K562 (cell line): ENCODE measurements at regions not wholly inside any gene's neighbourhood (a gene's known extent, or its start where the extent isn't known, plus 50 kb on each side); places are given as distances from the start of the nearest gene placed in this dataset.
A peak's percentile ranks its signal among the peaks of the same experiment; 100 is the strongest.

Source experiments
- BCL6 ChIP-seq: fragments of 250-450 bp; sonication (Bioruptor Pico); IDR thresholded peaks from 2 replicates; pipeline ENCODE4 v1.4.0; 2020
- CHCHD3 ChIP-seq: fragments of 250-450 bp; sonication (Bioruptor Pico); IDR thresholded peaks from 2 replicates; pipeline ENCODE4 v2.1.2; 2022; ENCODE audit warnings: mild to moderate bottlenecking
- ETV5 ChIP-seq: sonication (generic); formaldehyde crosslinking; IDR thresholded peaks from 2 replicates; pipeline ENCODE4 v1.4.0; 2020; ENCODE audit warnings: low read depth, mild to moderate bottlenecking, missing genetic modification reagents
- HINFP ChIP-seq: fragments of 450-650 bp; conservative IDR thresholded peaks from 2 replicates; pipeline ENCODE4 v1.6.1; 2016; ENCODE audit warnings: missing genetic modification characterization, low read depth, mild to moderate bottlenecking, control low read depth, missing compliant biosample characterization
- HLTF ChIP-seq: fragments of 450-650 bp; IDR thresholded peaks from 2 replicates; pipeline ENCODE4 v1.6.1; 2016
- MEF2A ChIP-seq: IDR thresholded peaks from 2 replicates; pipeline ENCODE4 v1.6.1; 2011; ENCODE audit warnings: low read depth, mild to moderate bottlenecking, low read length, moderate library complexity; ENCODE audit not compliant: control insufficient read depth
- RB1 ChIP-seq: fragments of 450-650 bp; IDR thresholded peaks from 2 replicates; pipeline ENCODE4 v1.6.1; 2017; ENCODE audit warnings: low read depth, mild to moderate bottlenecking
- SIX5 ChIP-seq, 2 experiments: IDR thresholded peaks; 2 replicates each; pipeline ENCODE4 v1.6.1; 2011; ENCODE audit warnings: low read length in 2 of 2, borderline replicate concordance in 1 of 2, low read depth in 1 of 2, mild to moderate bottlenecking in 1 of 2, moderate library complexity in 1 of 2; ENCODE audit not compliant: insufficient read depth in 1 of 2
- TCF15 ChIP-seq: fragments of 250-450 bp; sonication (Bioruptor Pico); IDR thresholded peaks from 2 replicates; pipeline ENCODE4 v1.8.0; 2022; ENCODE audit warnings: moderate library complexity, mild to moderate bottlenecking, inconsistent platforms
- TCF3 ChIP-seq: sonication (generic); formaldehyde crosslinking; IDR thresholded peaks from 2 replicates; pipeline ENCODE4 v1.4.0; 2020; ENCODE audit warnings: mild to moderate bottlenecking, missing genetic modification reagents
- ZBTB5 ChIP-seq: fragments of 450-650 bp; IDR thresholded peaks from 2 replicates; pipeline ENCODE4 v1.6.1; 2017; ENCODE audit warnings: antibody characterized with exemption
- ZNF551 ChIP-seq: fragments of 250-450 bp; sonication (Bioruptor Pico); IDR thresholded peaks from 2 replicates; pipeline ENCODE4 v1.5.0; 2021; ENCODE audit warnings: mild to moderate bottlenecking, moderate library complexity
- TF ChIP-seq, protein P1 (sequence below): fragments of 250-450 bp; sonication (Bioruptor Pico); IDR thresholded peaks from 2 replicates; pipeline ENCODE4 v1.8.0; 2022; ENCODE audit warnings: inconsistent platforms, mild to moderate bottlenecking, moderate library complexity, borderline replicate concordance
- TF ChIP-seq, protein P2 (sequence below), 2 experiments: IDR thresholded peaks; 2 replicates each; pipeline ENCODE4 v1.6.1; 2011; ENCODE audit warnings: borderline replicate concordance in 1 of 2, control low read depth in 1 of 2, low read depth in 1 of 2, low read length in 1 of 2, mild to moderate bottlenecking in 1 of 2, mixed read lengths in 1 of 2, moderate library complexity in 1 of 2; ENCODE audit not compliant: insufficient read depth in 1 of 2, insufficient read length in 1 of 2, poor library complexity in 1 of 2, severe bottlenecking in 1 of 2; ENCODE audit errors: extremely low read depth in 1 of 2
- TF ChIP-seq, protein P3 (sequence below): fragments of 450-650 bp; IDR thresholded peaks from 2 replicates; pipeline ENCODE4 v1.7.0; 2016; ENCODE audit warnings: borderline replicate concordance
- TF ChIP-seq, protein P4 (sequence below), 3 experiments: fragments of 200-800 bp in 1 of 3; sonication (Bioruptor generic) in 1 of 3; sonication (generic) in 1 of 3; formaldehyde crosslinking in 1 of 3; IDR thresholded peaks; 2 replicates each; pipeline versions ENCODE4 v1.6.1 to v1.8.0; 2016 to 2022; ENCODE audit warnings: mild to moderate bottlenecking in 2 of 3, missing compliant biosample characterization in 2 of 3, missing genetic modification characterization in 2 of 3, missing genetic modification reagents in 1 of 3

DNA sequence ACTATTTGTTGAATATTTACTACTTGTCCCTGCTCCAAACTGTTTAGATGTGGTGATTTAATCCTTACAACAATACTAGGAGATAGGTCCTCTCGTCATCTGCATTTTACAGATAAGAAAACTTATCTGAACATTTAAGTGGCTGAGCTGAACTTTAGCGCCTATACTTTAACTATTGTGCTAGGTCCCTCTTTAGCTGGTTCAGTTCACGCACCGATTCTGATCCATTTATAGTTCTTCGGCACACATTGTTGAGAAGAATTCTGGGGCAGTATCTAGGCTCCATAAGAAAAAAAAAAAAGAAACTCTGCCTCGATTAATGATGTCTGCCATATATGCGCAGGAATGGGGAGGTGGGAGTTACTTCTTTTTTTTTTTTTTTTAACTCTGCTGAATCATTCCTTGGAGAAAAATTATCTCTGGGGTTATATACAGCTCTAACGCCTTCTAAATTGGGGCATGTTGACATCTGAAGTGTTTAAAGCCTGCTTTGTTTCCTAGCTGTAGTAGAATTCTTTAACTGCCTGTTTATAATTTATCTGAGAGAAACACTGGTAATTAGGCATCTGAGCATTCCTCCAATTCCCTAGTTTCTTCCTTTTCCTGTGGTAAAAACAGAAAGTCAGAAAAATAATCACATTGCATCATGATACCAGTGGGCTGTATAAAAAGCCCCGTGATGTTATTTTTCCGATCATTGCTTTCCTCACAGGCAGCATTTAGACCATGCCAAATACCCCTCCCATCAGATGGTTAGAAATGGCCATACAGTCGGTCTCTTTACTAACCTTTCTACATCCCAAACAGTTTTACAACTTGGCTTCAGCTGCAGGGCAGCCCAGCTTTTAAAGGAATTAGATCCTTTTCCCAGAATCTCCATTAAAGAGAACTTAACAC is 98.5 kb upstream of the KDM7A start (continued):
- TF ChIP-seq, protein P1, sequence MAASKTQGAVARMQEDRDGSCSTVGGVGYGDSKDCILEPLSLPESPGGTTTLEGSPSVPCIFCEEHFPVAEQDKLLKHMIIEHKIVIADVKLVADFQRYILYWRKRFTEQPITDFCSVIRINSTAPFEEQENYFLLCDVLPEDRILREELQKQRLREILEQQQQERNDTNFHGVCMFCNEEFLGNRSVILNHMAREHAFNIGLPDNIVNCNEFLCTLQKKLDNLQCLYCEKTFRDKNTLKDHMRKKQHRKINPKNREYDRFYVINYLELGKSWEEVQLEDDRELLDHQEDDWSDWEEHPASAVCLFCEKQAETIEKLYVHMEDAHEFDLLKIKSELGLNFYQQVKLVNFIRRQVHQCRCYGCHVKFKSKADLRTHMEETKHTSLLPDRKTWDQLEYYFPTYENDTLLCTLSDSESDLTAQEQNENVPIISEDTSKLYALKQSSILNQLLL: no peak
- no peak for TF ChIP-seq CHCHD3 (CRISPR knock-in tag)
- TF ChIP-seq ZNF551 (CRISPR knock-in tag): no peak
- TF ChIP-seq, protein P2, sequence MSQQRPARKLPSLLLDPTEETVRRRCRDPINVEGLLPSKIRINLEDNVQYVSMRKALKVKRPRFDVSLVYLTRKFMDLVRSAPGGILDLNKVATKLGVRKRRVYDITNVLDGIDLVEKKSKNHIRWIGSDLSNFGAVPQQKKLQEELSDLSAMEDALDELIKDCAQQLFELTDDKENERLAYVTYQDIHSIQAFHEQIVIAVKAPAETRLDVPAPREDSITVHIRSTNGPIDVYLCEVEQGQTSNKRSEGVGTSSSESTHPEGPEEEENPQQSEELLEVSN (IDR thresholded peaks at IDR 0.05; ENCODE audit: borderline replicate concordance in 1 of 2, extremely low read depth in 1 of 2, insufficient read depth in 1 of 2, insufficient read length in 1 of 2, low read depth in 1 of 2, low read length in 1 of 2, poor library complexity in 1 of 2, severe bottlenecking in 1 of 2): no peak
- TF ChIP-seq, protein P3, sequence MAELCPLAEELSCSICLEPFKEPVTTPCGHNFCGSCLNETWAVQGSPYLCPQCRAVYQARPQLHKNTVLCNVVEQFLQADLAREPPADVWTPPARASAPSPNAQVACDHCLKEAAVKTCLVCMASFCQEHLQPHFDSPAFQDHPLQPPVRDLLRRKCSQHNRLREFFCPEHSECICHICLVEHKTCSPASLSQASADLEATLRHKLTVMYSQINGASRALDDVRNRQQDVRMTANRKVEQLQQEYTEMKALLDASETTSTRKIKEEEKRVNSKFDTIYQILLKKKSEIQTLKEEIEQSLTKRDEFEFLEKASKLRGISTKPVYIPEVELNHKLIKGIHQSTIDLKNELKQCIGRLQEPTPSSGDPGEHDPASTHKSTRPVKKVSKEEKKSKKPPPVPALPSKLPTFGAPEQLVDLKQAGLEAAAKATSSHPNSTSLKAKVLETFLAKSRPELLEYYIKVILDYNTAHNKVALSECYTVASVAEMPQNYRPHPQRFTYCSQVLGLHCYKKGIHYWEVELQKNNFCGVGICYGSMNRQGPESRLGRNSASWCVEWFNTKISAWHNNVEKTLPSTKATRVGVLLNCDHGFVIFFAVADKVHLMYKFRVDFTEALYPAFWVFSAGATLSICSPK: no peak
- no peak for TF ChIP-seq HINFP (tag)
- TF ChIP-seq TCF15 (CRISPR knock-in tag): no peak
- TF ChIP-seq SIX5 (IDR thresholded peaks at IDR 0.05; ENCODE audit: borderline replicate concordance in 1 of 2, insufficient read depth in 1 of 2, low read depth in 1 of 2, low read length in 2 of 2): no peak
- TF ChIP-seq, protein P4, sequence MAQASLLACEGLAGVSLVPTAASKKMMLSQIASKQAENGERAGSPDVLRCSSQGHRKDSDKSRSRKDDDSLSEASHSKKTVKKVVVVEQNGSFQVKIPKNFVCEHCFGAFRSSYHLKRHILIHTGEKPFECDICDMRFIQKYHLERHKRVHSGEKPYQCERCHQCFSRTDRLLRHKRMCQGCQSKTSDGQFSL (CRISPR knock-in tag; IDR thresholded peaks at IDR 0.05): no peak
- TF ChIP-seq, protein P4 (tag; IDR thresholded peaks at IDR 0.05): no peak
- TF ChIP-seq ZBTB5: no peak; the same call in 1 of the 2 replicates
- TF ChIP-seq RB1: peak; percentile 47; the same call in 1 of the 2 replicates
- no peak for TF ChIP-seq MEF2A
- TF ChIP-seq ETV5 (CRISPR knock-in tag): no peak
- TF ChIP-seq HLTF: no peak
- no peak for TF ChIP-seq BCL6 (CRISPR knock-in tag)
- TF ChIP-seq TCF3 (CRISPR knock-in tag): peak; percentile 71
